ENCODE measurements at regions not wholly inside any gene's neighbourhood (a gene's known extent, or its start where the extent isn't known, plus 50 kb on each side); places are given as distances from the start of the nearest gene placed in this dataset.

GRCh38 chr21:24210130-24210529, 1397.2 kb downstream of the MRPL39 start:
- Histone ChIP-seq H3K9me2 (ENCODE audit: insufficient read depth, low read length) (no peaks in the 10 kb centered on the region), H2AFZ (ENCODE audit: low read depth, low read length) (no peak overlapping the region), H3K9ac (ENCODE audit: low read length) (no peak overlapping the region), H3K27ac (ENCODE audit: low read length) (no peak overlapping the region), H3F3A (ENCODE audit: insufficient read depth, low read length, poor library complexity, severe bottlenecking) (no peaks in the 10 kb centered on the region), H3K79me2 (replicated peaks; ENCODE audit: insufficient read depth, low read length) (no peaks in the 10 kb centered on the region), H3K36me3 (ENCODE audit: insufficient read depth, low read length) (no peaks in the 10 kb centered on the region), H4K20me1 (ENCODE audit: insufficient read depth) (no peaks in the 10 kb centered on the region), H3K4me2 (ENCODE audit: low read length) (no peak overlapping the region), H3K27me3 (ENCODE audit: insufficient read depth, low read depth, low read length) (no peaks in the 10 kb centered on the region), H3K4me3 (ENCODE audit: low read length) (no peak overlapping the region), H3K9me3 (ENCODE audit: low read length) (no peaks in the 10 kb centered on the region)
- TF ChIP-seq EP300 (conservative IDR thresholded peaks at IDR 0.05; ENCODE audit: poor library complexity, severe bottlenecking) (peak; percentile 83), SMC3 (conservative IDR thresholded peaks at IDR 0.05; ENCODE audit: poor library complexity) (no peak), MXI1 (conservative IDR thresholded peaks at IDR 0.05; ENCODE audit: poor library complexity, severe bottlenecking) (no peak), TAF1 (IDR thresholded peaks at IDR 0.05; ENCODE audit: low read depth) (no peak), RAD21 (conservative IDR thresholded peaks at IDR 0.05) (no peak), EZH2 (IDR thresholded peaks at IDR 0.05; ENCODE audit: borderline replicate concordance, insufficient read depth, low read length, poor library complexity, severe bottlenecking) (no peak), REST (IDR thresholded peaks at IDR 0.05; ENCODE audit: borderline replicate concordance) (no peak), POLR2AphosphoS5 (IDR thresholded peaks at IDR 0.05) (peak; percentile 64), CTCF (IDR thresholded peaks at IDR 0.05; ENCODE audit: poor library complexity, severe bottlenecking) (no peak)

- Histone ChIP-seq H3F3A (ENCODE audit: insufficient read depth, low read length, poor library complexity, severe bottlenecking) (no peaks in the 10 kb centered on the region), H3K27me3 (ENCODE audit: insufficient read depth, low read depth, low read length) (no peaks in the 10 kb centered on the region), H3K9me2 (ENCODE audit: insufficient read depth, low read length) (no peaks in the 10 kb centered on the region), H3K9me3 (ENCODE audit: low read length) (no peaks in the 10 kb centered on the region), H3K36me3 (ENCODE audit: insufficient read depth, low read length) (no peaks in the 10 kb centered on the region), H2AFZ (ENCODE audit: low read depth, low read length) (no peak overlapping the region), H3K4me2 (ENCODE audit: low read length) (no peak overlapping the region), H3K79me2 (replicated peaks; ENCODE audit: insufficient read depth, low read length) (no peaks in the 10 kb centered on the region), H3K27ac (ENCODE audit: low read length) (no peak overlapping the region), H4K20me1 (ENCODE audit: insufficient read depth) (no peaks in the 10 kb centered on the region), H3K9ac (ENCODE audit: low read length) (no peak overlapping the region), H3K4me3 (ENCODE audit: low read length) (no peak overlapping the region)
- no peak for TF ChIP-seq MXI1 (conservative IDR thresholded peaks at IDR 0.05; ENCODE audit: poor library complexity, severe bottlenecking)
- no peak for TF ChIP-seq REST (IDR thresholded peaks at IDR 0.05; ENCODE audit: borderline replicate concordance)
- TF ChIP-seq SMC3 (conservative IDR thresholded peaks at IDR 0.05; ENCODE audit: poor library complexity): no peak
- no peak for TF ChIP-seq EZH2 (IDR thresholded peaks at IDR 0.05; ENCODE audit: borderline replicate concordance, insufficient read depth, low read length, poor library complexity, severe bottlenecking)
- TF ChIP-seq RAD21 (conservative IDR thresholded peaks at IDR 0.05): no peak
- no peak for TF ChIP-seq EP300 (conservative IDR thresholded peaks at IDR 0.05; ENCODE audit: poor library complexity, severe bottlenecking)
- TF ChIP-seq CTCF (IDR thresholded peaks at IDR 0.05; ENCODE audit: poor library complexity, severe bottlenecking): no peak
- no peak for TF ChIP-seq TAF1 (IDR thresholded peaks at IDR 0.05; ENCODE audit: low read depth)
- TF ChIP-seq POLR2AphosphoS5 (IDR thresholded peaks at IDR 0.05): no peak
Measured at GRCh38 chr21:24208562-24209260, 1398.6 kb downstream of the MRPL39 start.

Measured in neural cell (in vitro differentiated cells).